Neuronal stem cell (in vitro differentiated cells): ENCODE measurements at regions not wholly inside any gene's neighbourhood (a gene's known extent, or its start where the extent isn't known, plus 50 kb on each side); places are given as distances from the start of the nearest gene placed in this dataset.

ENCODE experiments used
- DNase-seq: peaks from one replicate; pipeline ENCODE4 v3.0.0-alpha.2; 2013; ENCODE audit warnings: low spot score
- H2AFZ ChIP-seq: one replicate; pipeline ENCODE4 v1.6.1; 2013; ENCODE audit warnings: mild to moderate bottlenecking, low read length, inconsistent platforms
- H2AK5ac ChIP-seq: 2 replicates; pipeline ENCODE4 v1.6.1; 2013; ENCODE audit warnings: low read depth, mild to moderate bottlenecking, inconsistent platforms, low read length, moderate library complexity, mixed read lengths
- H2BK120ac ChIP-seq: 2 replicates; pipeline ENCODE4 v1.6.1; 2013; ENCODE audit warnings: low read depth, mild to moderate bottlenecking, inconsistent platforms, low read length, moderate library complexity, mixed read lengths
- H2BK12ac ChIP-seq: one replicate; pipeline ENCODE4 v1.6.1; 2013; ENCODE audit warnings: low read length, inconsistent platforms
- H2BK15ac ChIP-seq: 2 replicates; pipeline ENCODE4 v1.6.1; 2013; ENCODE audit warnings: mild to moderate bottlenecking, low read length, inconsistent platforms, mixed read lengths
- H2BK5ac ChIP-seq: one replicate; pipeline ENCODE4 v1.6.1; 2013; ENCODE audit warnings: inconsistent platforms, mild to moderate bottlenecking, low read length, moderate library complexity
- H3K14ac ChIP-seq: one replicate; pipeline ENCODE4 v1.6.1; 2013; ENCODE audit warnings: low read length, inconsistent platforms
- H3K18ac ChIP-seq: 2 replicates; pipeline ENCODE4 v1.6.1; 2013; ENCODE audit warnings: low read length, inconsistent platforms
- H3K23ac ChIP-seq: 2 replicates; pipeline ENCODE4 v1.6.1; 2013; ENCODE audit warnings: low read depth, mild to moderate bottlenecking, mixed read lengths, low read length, inconsistent platforms; ENCODE audit not compliant: poor library complexity
- H3K27ac ChIP-seq: replicated peaks from 3 replicates; pipeline ENCODE4 v1.5.1; 2013; ENCODE audit warnings: low read length, inconsistent platforms
- H3K27me3 ChIP-seq, 3 experiments: 2 replicates each; pipeline ENCODE4 v1.6.1; 2013; ENCODE audit warnings: low read length in 3 of 3, mild to moderate bottlenecking in 2 of 3, inconsistent platforms in 1 of 3, low read depth in 1 of 3, mixed read lengths in 1 of 3, moderate library complexity in 1 of 3; ENCODE audit not compliant: control insufficient read depth in 3 of 3, insufficient read depth in 3 of 3
- H3K36me3 ChIP-seq, 2 donors: replicated peaks in 1 of 2; 2 replicates each; pipeline ENCODE4 v1.6.1; 2013; ENCODE audit warnings: low read length in 2 of 2; ENCODE audit not compliant: control insufficient read depth in 2 of 2, insufficient read depth in 2 of 2
- H3K4ac ChIP-seq: 2 replicates; pipeline ENCODE4 v1.6.1; 2013; ENCODE audit warnings: inconsistent platforms, mild to moderate bottlenecking, low read length, moderate library complexity
- H3K4me1 ChIP-seq, 2 donors: 1 replicate in 1 of 2; 2 replicates in 1 of 2; pipeline ENCODE4 v1.6.1; 2013; ENCODE audit warnings: low read length in 2 of 2, low read depth in 1 of 2; ENCODE audit not compliant: control insufficient read depth in 2 of 2, insufficient read depth in 1 of 2
- H3K4me2 ChIP-seq: one replicate; pipeline ENCODE4 v1.6.1; 2013; ENCODE audit warnings: mild to moderate bottlenecking, low read length, inconsistent platforms; ENCODE audit not compliant: insufficient read depth, poor library complexity, severe bottlenecking
- H3K4me3 ChIP-seq, 2 donors: 2 replicates each; pipeline ENCODE4 v1.5.1; 2013; ENCODE audit warnings: low read length in 2 of 2, mild to moderate bottlenecking in 2 of 2, inconsistent platforms in 1 of 2, moderate library complexity in 1 of 2
- H3K79me1 ChIP-seq: one replicate; pipeline ENCODE4 v1.6.1; 2013; ENCODE audit warnings: low read depth, mild to moderate bottlenecking, inconsistent platforms, low read length, moderate library complexity
- H3K9ac ChIP-seq: one replicate; pipeline ENCODE4 v1.6.1; 2013; ENCODE audit warnings: mild to moderate bottlenecking, low read depth, low read length, inconsistent platforms; ENCODE audit not compliant: poor library complexity
- H3K9me3 ChIP-seq, 2 donors: replicated peaks in 1 of 2; 2 replicates each; pipeline versions ENCODE3 to v1.6.1; 2013; ENCODE audit warnings: low read length in 2 of 2, mild to moderate bottlenecking in 2 of 2, inconsistent platforms in 1 of 2, low read depth in 1 of 2, mixed read lengths in 1 of 2, moderate library complexity in 1 of 2; ENCODE audit not compliant: control insufficient read depth in 2 of 2, insufficient read depth in 1 of 2
- H4K8ac ChIP-seq: one replicate; pipeline ENCODE4 v1.6.1; 2013; ENCODE audit warnings: low read depth, mild to moderate bottlenecking, inconsistent platforms, low read length, moderate library complexity
- H4K91ac ChIP-seq: one replicate; pipeline ENCODE4 v1.6.1; 2013; ENCODE audit warnings: low read length, low read depth, mild to moderate bottlenecking, inconsistent platforms; ENCODE audit not compliant: poor library complexity
- WGBS, 2 donors: extraction: QIAGEN DNeasy Blood & Tissue Kit; methylation state at CpG; one replicate each; pipeline ENCODE4 v1.1.7; 2013; ENCODE audit warnings: missing lambda C conversion rate in 2 of 2, mixed read lengths in 1 of 2; ENCODE audit not compliant: insufficient read length in 2 of 2, insufficient replicate concordance in 1 of 2; ENCODE audit errors: extremely low coverage in 2 of 2; 5-methylcytosine and 5-hydroxymethylcytosine counted together

- no peak for DNase-seq
Observed at GRCh38 chr6:163720005-163720404, 305.5 kb downstream of the QKI start.

GRCh38 chr6:163719028-163719742 is 304.7 kb downstream of the QKI start:
- no peak overlapping the region for H3K4me2 ChIP-seq
- no peak overlapping the region for H2AFZ ChIP-seq
- no peak overlapping the region for H2BK5ac ChIP-seq
- no peaks in the 10 kb centered on the region for H3K27me3 ChIP-seq
- no peak overlapping the region for H3K23ac ChIP-seq
- no peak overlapping the region for H2AK5ac ChIP-seq
- no peak overlapping the region for H3K14ac ChIP-seq
- peaks cover 0 to 3% of the 10 kb centered on the region in 2 donors for H3K4me1 ChIP-seq
- no peak for DNase-seq
- no peak overlapping the region for H3K4ac ChIP-seq
- H3K27ac ChIP-seq: no peak overlapping the region
- no peak overlapping the region for H3K18ac ChIP-seq
- no peak overlapping the region for H2BK12ac ChIP-seq
- no peak overlapping the region for H3K9ac ChIP-seq
- H3K36me3 ChIP-seq: no peaks in the 10 kb centered on the region
- H3K9me3 ChIP-seq: no peaks in the 10 kb centered on the region
- no peak overlapping the region for H2BK15ac ChIP-seq
- no CpG with 5 or more reads among the region's 20 CpGs for WGBS, 2 donors
- no peak overlapping the region for H4K91ac ChIP-seq
- no peaks in the 10 kb centered on the region for H3K79me1 ChIP-seq
- H3K4me3 ChIP-seq: no peak overlapping the region
- H2BK120ac ChIP-seq: no peak overlapping the region
- no peak overlapping the region for H4K8ac ChIP-seq

More at GRCh38 chr6:163720005-163720404, 305.5 kb downstream of the QKI start:
- no peaks in the 10 kb centered on the region for H3K79me1 ChIP-seq
- WGBS, 2 donors: no CpG with 5 or more reads among the region's 5 CpGs
- H2BK120ac ChIP-seq: no peak overlapping the region
- H3K18ac ChIP-seq: no peak overlapping the region
- H3K27ac ChIP-seq: no peak overlapping the region
- no peaks in the 10 kb centered on the region for H3K27me3 ChIP-seq
- H3K14ac ChIP-seq: no peak overlapping the region
- H3K4ac ChIP-seq: no peak overlapping the region
- H3K4me1 ChIP-seq: peaks cover 1 to 7% of the 10 kb centered on the region in 2 donors
- H3K4me2 ChIP-seq: no peak overlapping the region
- H2BK5ac ChIP-seq: no peak overlapping the region
- H3K36me3 ChIP-seq: no peaks in the 10 kb centered on the region
- H3K9ac ChIP-seq: no peak overlapping the region
- no peak overlapping the region for H4K8ac ChIP-seq
- no peak overlapping the region for H2BK15ac ChIP-seq
- no peak overlapping the region for H2AFZ ChIP-seq
- no peaks in the 10 kb centered on the region for H3K9me3 ChIP-seq
- H4K91ac ChIP-seq: no peak overlapping the region
- H2BK12ac ChIP-seq: no peak overlapping the region
- H3K23ac ChIP-seq: no peak overlapping the region
- H2AK5ac ChIP-seq: no peak overlapping the region
- no peak overlapping the region for H3K4me3 ChIP-seq

- Histone ChIP-seq H2AK5ac (no peak overlapping the region), H2BK5ac (no peak overlapping the region), H3K18ac (no peak overlapping the region), H2BK15ac (no peak overlapping the region), H2BK12ac (no peak overlapping the region), H3K4ac (no peak overlapping the region), H3K4me2 (no peak overlapping the region), H3K4me3 (no peak overlapping the region), H2AFZ (no peak overlapping the region), H3K4me1 (peaks cover 2 to 3% of the 10 kb centered on the region in 2 donors), H3K27me3 (no peaks in the 10 kb centered on the region), H3K23ac (no peak overlapping the region), H3K27ac (no peak overlapping the region), H3K79me1 (no peaks in the 10 kb centered on the region), H3K14ac (no peak overlapping the region), H4K8ac (no peak overlapping the region), H2BK120ac (no peak overlapping the region), H4K91ac (no peak overlapping the region), H3K36me3 (no peaks in the 10 kb centered on the region), H3K9me3 (no peaks in the 10 kb centered on the region), H3K9ac (no peak overlapping the region)
- no CpG with 5 or more reads among the region's 2 CpGs for WGBS, 2 donors
- no peak for DNase-seq
Observed at GRCh38 chr6:163718537-163718936, 304.0 kb downstream of the QKI start.

DNA sequence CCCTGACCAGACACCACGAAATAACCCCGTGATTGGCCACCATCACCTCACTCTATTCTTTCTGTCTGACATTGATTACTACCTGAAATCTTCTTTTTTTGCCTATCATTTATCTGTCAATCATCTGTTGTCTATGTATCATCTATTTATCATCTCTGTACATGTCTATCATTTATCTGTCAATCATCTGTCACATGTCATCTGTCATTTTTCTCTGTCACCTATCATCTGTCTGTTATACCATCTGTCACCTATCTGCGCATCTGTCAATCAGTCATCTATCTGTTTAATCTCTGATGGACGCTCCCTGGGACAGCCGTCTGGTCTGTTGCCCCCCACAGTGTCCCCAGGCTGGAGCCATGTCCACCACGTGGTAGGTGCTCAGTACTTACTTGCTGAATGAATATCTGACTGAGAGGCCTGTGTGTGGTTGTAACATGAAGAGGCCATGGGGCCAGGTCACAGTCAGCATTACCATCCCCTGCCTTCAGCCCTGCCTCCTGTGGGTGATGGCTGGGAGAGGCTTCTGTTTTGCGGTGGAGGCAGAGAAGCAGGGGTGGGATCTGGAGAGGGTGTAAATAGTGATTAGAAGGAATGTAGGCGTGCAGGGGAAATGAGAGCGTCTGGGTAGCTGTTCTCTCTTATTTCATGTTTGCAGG is 302.7 kb downstream of the QKI start:
- Histone ChIP-seq H3K14ac (no peak overlapping the region), H3K9ac (no peak overlapping the region), H3K4me3 (no peak overlapping the region), H3K27ac (no peak overlapping the region), H3K4me2 (no peak overlapping the region), H2AFZ (no peak overlapping the region), H4K91ac (no peak overlapping the region), H3K4me1 (peaks cover 2% of the 10 kb centered on the region in 2 donors), H2BK15ac (no peak overlapping the region), H2BK12ac (no peak overlapping the region), H3K27me3 (no peaks in the 10 kb centered on the region), H3K18ac (no peak overlapping the region), H2AK5ac (no peak overlapping the region), H3K36me3 (no peaks in the 10 kb centered on the region), H3K4ac (no peak overlapping the region), H3K23ac (no peak overlapping the region), H4K8ac (no peak overlapping the region), H2BK5ac (no peak overlapping the region), H3K79me1 (no peaks in the 10 kb centered on the region), H2BK120ac (no peak overlapping the region), H3K9me3 (no peaks in the 10 kb centered on the region)
- no CpG with 5 or more reads among the region's 9 CpGs for WGBS, 2 donors
- DNase-seq: no peak
